ENCODE measurements at regions not wholly inside any gene's neighbourhood (a gene's known extent, or its start where the extent isn't known, plus 50 kb on each side); places are given as distances from the start of the nearest gene placed in this dataset.
A peak's percentile ranks its signal among the peaks of the same experiment; 100 is the strongest.

DNA sequence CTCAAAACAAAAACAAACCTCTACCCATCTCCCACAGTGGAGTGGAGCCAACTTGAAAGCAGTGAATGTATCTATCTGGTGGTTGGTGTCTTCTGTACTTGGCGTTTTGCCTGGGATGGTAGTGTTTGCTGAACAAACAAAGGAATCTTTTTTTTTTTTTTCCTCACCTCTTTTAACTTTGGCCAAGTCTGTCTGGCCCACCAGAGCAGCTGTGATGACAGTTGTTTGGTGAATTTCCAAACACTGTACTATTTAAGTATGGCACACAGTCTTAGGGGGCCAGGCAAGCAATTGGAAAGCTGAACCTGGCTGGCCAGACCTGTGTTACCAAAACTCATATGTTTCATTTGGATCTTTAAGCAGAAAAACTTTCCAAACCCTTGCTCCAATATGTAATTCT lies 101.8 kb upstream of the CDH13 start:
- no peak for DNase-seq (ENCODE audit: low read depth in 2 of 2)
- TF ChIP-seq EZH2 (IDR thresholded peaks at IDR 0.05; ENCODE audit: low read length, missing control alignments), result no peak
- no peak for TF ChIP-seq CTCF (conservative IDR thresholded peaks at IDR 0.05 in 1 of 2, IDR thresholded peaks at IDR 0.05 in 1 of 2; ENCODE audit: low read depth in 1 of 2, low read length in 2 of 2)
- no peaks in the 10 kb centered on the region for H3K36me3 ChIP-seq (ENCODE audit: control insufficient read depth, insufficient read depth, low read length)

GRCh38 chr16:82523815-82524214 lies 103.0 kb upstream of the CDH13 start:
- H3K27me3 ChIP-seq (ENCODE audit: control insufficient read depth, insufficient read depth, low read length), result no peaks in the 10 kb centered on the region
- H3K36me3 ChIP-seq (ENCODE audit: control insufficient read depth, insufficient read depth, low read length), result no peaks in the 10 kb centered on the region
- H3K9me3 ChIP-seq (ENCODE audit: control insufficient read depth, insufficient read depth, low read depth, low read length), result no peaks in the 10 kb centered on the region
- no peak overlapping the region for H3K9ac ChIP-seq (ENCODE audit: insufficient read depth, low read length)
- DNase-seq (ENCODE audit: low read depth in 2 of 2), result peak in 1 of 2 donors; percentile 48
- no peak overlapping the region for H3K4me2 ChIP-seq (ENCODE audit: extremely low read depth, insufficient read depth, low read length)
- TF ChIP-seq EZH2 (IDR thresholded peaks at IDR 0.05; ENCODE audit: low read length, missing control alignments), result no peak
- no peak for TF ChIP-seq CTCF (conservative IDR thresholded peaks at IDR 0.05 in 1 of 2, IDR thresholded peaks at IDR 0.05 in 1 of 2; ENCODE audit: low read depth in 1 of 2, low read length in 2 of 2)
- no peak overlapping the region for H3K27ac ChIP-seq (ENCODE audit: insufficient read depth, low read length)
- no peak overlapping the region for H2AFZ ChIP-seq (ENCODE audit: low read length)
- H3K4me1 ChIP-seq (ENCODE audit: control insufficient read depth, extremely low read depth, insufficient read depth, low read length), result no peaks in the 10 kb centered on the region
- no peaks in the 10 kb centered on the region for H4K20me1 ChIP-seq (ENCODE audit: control insufficient read depth, extremely low read depth, insufficient read depth, low read length)
- no peak overlapping the region for H3K4me3 ChIP-seq (replicated peaks in 1 of 4; ENCODE audit: control extremely low read depth in 1 of 4, insufficient read depth in 1 of 4, low read depth in 3 of 4, low read length in 4 of 4)
- H3K79me2 ChIP-seq (ENCODE audit: control insufficient read depth, insufficient read depth, low read length), result no peaks in the 10 kb centered on the region

More for the DNA sequence above, 101.8 kb upstream of the CDH13 start:
- no peaks in the 10 kb centered on the region for H3K79me2 ChIP-seq (ENCODE audit: control insufficient read depth, insufficient read depth, low read length)
- H3K27me3 ChIP-seq (ENCODE audit: control insufficient read depth, insufficient read depth, low read length), result no peaks in the 10 kb centered on the region
- H3K4me3 ChIP-seq (replicated peaks in 1 of 4; ENCODE audit: control extremely low read depth in 1 of 4, insufficient read depth in 1 of 4, low read depth in 3 of 4, low read length in 4 of 4), result no peak overlapping the region
- no peak overlapping the region for H2AFZ ChIP-seq (ENCODE audit: low read length)
- H3K9me3 ChIP-seq (ENCODE audit: control insufficient read depth, insufficient read depth, low read depth, low read length), result no peaks in the 10 kb centered on the region
- H3K4me2 ChIP-seq (ENCODE audit: extremely low read depth, insufficient read depth, low read length), result no peak overlapping the region
- H4K20me1 ChIP-seq (ENCODE audit: control insufficient read depth, extremely low read depth, insufficient read depth, low read length), result no peaks in the 10 kb centered on the region
- no peaks in the 10 kb centered on the region for H3K4me1 ChIP-seq (ENCODE audit: control insufficient read depth, extremely low read depth, insufficient read depth, low read length)
- H3K27ac ChIP-seq (ENCODE audit: insufficient read depth, low read length), result no peak overlapping the region
- H3K9ac ChIP-seq (ENCODE audit: insufficient read depth, low read length), result no peak overlapping the region

- Histone ChIP-seq H3K4me2 (ENCODE audit: extremely low read depth, insufficient read depth, low read length) (no peak overlapping the region), H3K4me3 (replicated peaks in 1 of 4; ENCODE audit: control extremely low read depth in 1 of 4, insufficient read depth in 1 of 4, low read depth in 3 of 4, low read length in 4 of 4) (no peak overlapping the region), H3K9me3 (ENCODE audit: control insufficient read depth, insufficient read depth, low read depth, low read length) (no peaks in the 10 kb centered on the region), H2AFZ (ENCODE audit: low read length) (no peak overlapping the region), H3K36me3 (ENCODE audit: control insufficient read depth, insufficient read depth, low read length) (no peaks in the 10 kb centered on the region), H3K79me2 (ENCODE audit: control insufficient read depth, insufficient read depth, low read length) (no peaks in the 10 kb centered on the region), H3K9ac (ENCODE audit: insufficient read depth, low read length) (no peak overlapping the region), H3K4me1 (ENCODE audit: control insufficient read depth, extremely low read depth, insufficient read depth, low read length) (no peaks in the 10 kb centered on the region), H4K20me1 (ENCODE audit: control insufficient read depth, extremely low read depth, insufficient read depth, low read length) (no peaks in the 10 kb centered on the region), H3K27ac (ENCODE audit: insufficient read depth, low read length) (no peak overlapping the region), H3K27me3 (ENCODE audit: control insufficient read depth, insufficient read depth, low read length) (no peaks in the 10 kb centered on the region)
- TF ChIP-seq EZH2 (IDR thresholded peaks at IDR 0.05; ENCODE audit: low read length, missing control alignments) (no peak), CTCF (conservative IDR thresholded peaks at IDR 0.05 in 1 of 2, IDR thresholded peaks at IDR 0.05 in 1 of 2; ENCODE audit: low read depth in 1 of 2, low read length in 2 of 2) (no peak)
- no peak for DNase-seq (ENCODE audit: low read depth in 2 of 2)
Observed at GRCh38 chr16:82522026-82522425, 104.7 kb upstream of the CDH13 start.

All from fibroblast of lung (primary cell).